Epithelial cell of proximal tubule (primary cell): ENCODE measurements at regions not wholly inside any gene's neighbourhood (a gene's known extent, or its start where the extent isn't known, plus 50 kb on each side); places are given as distances from the start of the nearest gene placed in this dataset.

ENCODE experiments used
- DNase-seq: peaks from one replicate; pipeline ENCODE4 v3.0.0-alpha.2; 2011; ENCODE audit warnings: low read depth
- H3K4me3 ChIP-seq: 2 replicates; pipeline ENCODE4 v1.5.1; 2011; ENCODE audit warnings: low read depth, mild to moderate bottlenecking, low read length
- TF ChIP-seq, protein P1 (sequence below): conservative IDR thresholded peaks from 2 replicates; pipeline ENCODE4 v1.5.1; 2012; ENCODE audit warnings: low read depth, mild to moderate bottlenecking, low read length

DNA sequence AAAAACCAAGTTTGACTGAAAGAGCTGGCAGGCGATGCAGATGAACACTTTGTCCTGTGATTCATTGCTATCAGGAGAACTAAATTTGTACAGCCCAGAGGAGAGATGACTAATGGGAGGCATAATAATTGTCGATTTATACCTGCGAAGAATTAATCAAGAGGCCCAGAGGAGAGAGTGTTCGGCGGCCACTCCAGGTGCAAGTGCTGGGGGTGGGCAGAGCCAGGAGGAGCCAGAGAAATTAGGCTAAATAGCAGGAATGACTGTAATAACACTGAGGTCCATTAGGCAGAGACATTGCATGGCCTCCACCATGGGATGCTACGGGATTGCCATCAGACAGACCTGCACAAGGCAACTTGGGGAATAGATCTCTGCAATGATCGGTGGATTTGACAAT, 107.7 kb upstream of the UQCRFS1 start:
- DNase-seq, result no peak
- no peak overlapping the region for H3K4me3 ChIP-seq
- TF ChIP-seq, protein P1, sequence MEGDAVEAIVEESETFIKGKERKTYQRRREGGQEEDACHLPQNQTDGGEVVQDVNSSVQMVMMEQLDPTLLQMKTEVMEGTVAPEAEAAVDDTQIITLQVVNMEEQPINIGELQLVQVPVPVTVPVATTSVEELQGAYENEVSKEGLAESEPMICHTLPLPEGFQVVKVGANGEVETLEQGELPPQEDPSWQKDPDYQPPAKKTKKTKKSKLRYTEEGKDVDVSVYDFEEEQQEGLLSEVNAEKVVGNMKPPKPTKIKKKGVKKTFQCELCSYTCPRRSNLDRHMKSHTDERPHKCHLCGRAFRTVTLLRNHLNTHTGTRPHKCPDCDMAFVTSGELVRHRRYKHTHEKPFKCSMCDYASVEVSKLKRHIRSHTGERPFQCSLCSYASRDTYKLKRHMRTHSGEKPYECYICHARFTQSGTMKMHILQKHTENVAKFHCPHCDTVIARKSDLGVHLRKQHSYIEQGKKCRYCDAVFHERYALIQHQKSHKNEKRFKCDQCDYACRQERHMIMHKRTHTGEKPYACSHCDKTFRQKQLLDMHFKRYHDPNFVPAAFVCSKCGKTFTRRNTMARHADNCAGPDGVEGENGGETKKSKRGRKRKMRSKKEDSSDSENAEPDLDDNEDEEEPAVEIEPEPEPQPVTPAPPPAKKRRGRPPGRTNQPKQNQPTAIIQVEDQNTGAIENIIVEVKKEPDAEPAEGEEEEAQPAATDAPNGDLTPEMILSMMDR, result no peak

DNA sequence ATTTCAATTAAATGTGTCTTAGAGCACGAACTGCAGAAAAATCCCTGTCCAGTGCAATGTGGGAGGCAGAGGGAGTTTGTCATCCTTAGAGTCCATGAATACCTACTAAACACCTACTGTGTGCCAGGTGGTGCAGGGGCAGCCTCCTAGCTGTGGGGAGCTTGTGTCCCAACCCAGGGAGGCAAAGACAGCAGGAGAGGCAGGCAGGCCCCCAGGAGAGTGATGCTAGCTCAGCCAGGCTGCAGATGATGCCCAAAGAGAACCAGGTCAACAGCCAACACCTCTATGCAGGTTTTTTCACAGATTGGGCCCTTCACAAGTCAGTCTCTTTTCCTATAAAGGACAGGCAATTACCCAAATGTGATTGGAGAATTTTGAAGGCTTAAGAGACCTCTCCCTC, 108.2 kb upstream of the UQCRFS1 start:
- no peak overlapping the region for H3K4me3 ChIP-seq
- TF ChIP-seq, protein P1, result no peak
- DNase-seq, result no peak

DNA sequence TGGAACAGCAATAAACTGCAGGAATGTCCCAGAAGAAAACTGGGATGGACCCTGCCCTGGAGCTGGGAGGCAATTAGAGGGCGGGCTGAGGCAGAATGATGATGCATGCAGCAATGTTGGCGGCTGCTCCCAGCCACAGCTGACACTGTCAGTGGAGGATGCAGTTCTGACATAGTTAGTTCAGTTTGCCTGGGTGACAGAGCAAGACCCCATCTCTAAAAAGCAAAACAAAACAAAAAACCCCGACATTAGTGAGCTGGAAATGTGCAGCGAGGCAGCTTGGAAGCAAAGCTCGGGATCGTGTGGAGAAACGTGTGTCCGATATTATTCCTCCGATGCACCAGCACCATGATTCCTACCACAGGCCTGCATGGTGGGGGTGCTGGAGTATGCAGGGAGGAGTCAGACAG, 110.1 kb upstream of the UQCRFS1 start:
- TF ChIP-seq, protein P1, result no peak
- no peak overlapping the region for H3K4me3 ChIP-seq
- DNase-seq, result no peak

DNA sequence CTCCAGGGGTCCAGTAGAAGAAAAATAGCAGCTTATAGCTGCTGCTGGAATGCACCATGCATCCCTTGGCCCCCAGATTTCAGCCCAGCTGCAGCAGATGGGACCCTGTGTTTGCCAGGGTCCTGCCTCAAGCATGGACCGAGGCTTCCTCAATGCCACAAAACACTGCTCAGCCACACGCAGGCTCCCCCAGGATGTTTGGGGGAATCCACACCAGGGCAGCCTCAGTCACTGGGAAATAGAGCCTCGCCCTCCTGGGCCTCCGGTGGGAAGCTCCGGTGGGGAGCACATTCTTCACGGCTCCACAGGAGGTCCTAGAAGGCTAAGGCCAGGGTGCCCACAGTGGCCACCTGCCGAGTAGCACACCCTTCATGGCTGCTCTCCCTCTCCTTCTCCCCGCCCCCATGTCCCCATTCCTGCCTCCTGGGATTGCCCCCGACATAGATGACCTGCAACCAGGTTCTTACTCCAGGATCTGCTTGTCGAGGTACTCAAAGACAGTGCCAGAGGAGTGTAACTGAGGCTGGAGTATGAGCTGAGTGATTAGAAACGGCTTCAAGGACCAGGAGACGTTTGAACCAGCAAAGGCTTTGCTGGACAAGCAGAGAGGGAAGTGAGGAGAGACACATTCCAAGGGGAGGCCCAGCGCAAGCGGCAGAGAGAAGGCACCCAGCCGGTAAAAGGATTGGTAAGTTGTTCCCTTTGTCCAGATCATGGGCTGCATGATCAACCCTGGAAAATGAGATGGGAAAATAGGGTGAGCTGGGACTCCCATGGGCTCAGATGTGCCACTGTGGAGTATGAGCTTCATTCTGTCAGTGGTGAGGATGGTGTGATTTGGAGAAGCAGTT, 110.7 kb upstream of the UQCRFS1 start:
- no peak for DNase-seq
- TF ChIP-seq, protein P1, result no peak

DNA sequence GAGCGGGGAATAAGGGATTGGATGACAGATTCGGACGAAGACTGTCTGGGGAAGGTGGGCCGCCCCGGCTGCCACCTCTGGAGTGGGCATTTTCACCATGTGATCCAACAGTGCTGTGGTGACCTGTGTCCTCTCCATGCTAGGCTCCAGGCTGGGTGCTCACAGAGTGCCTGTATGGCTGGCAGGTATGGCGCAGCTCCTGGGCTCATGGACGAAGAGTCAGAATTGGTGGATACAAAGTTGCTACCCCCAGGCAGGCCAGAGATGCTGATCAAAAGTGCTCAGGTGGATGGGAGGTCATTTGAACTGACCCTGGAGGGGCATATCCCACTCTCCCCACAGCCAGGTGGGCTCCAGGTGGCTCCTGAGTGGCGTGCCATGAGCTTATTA, 111.3 kb upstream of the UQCRFS1 start:
- H3K4me3 ChIP-seq, result no peak overlapping the region
- DNase-seq, result no peak
- TF ChIP-seq, protein P1, result no peak

More for the DNA sequence above, 110.7 kb upstream of the UQCRFS1 start:
- no peak overlapping the region for H3K4me3 ChIP-seq

DNA sequence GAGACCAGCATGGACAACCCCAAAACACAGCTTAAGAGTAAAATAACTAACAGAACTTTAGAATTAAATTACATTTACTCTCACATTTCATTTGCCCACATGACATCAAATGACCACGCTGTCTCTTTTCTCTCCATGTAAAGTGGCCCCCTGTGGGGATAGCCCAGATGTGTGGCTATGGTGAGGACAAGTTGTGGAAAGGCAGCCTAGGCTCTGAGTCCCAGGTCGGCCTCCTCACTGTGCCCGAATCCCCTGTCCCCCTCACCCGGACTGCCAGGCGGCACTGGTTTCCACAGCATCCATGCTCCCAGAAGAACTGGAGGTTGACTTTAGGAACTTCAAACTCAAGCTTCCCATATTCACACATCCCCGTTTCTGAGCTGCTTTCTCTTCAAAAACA, 111.8 kb upstream of the UQCRFS1 start:
- no peak overlapping the region for H3K4me3 ChIP-seq
- TF ChIP-seq, protein P1, result no peak
- DNase-seq, result no peak
